ENCODE measurements at regions not wholly inside any gene's neighbourhood (a gene's known extent, or its start where the extent isn't known, plus 50 kb on each side); places are given as distances from the start of the nearest gene placed in this dataset.

DNA sequence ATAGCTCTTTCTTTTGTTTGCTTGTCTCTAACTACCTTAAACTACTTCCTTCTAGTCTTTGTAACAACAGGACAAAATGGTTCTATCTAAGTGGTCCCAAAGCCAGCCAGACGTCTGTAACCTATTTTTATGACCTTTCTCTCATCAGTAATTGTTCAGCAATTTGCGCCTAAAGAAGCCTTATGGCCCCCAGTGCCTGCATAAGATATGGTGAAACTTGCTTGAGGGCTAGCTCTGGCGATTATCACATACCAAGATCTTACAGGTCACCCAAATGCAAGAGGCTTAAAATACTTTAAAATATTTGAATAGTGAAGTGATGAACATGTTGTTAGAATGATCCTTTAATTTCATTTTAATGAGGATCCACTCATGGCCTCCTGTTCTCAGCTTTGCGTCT lies 369.4 kb downstream of the SOX2 start:
- no peak for DNase-seq
- Histone ChIP-seq H3K9me3 (ENCODE audit: insufficient read depth, low read depth) (no peaks in the 10 kb centered on the region), H2AFZ (no peak overlapping the region), H3K4me3 (no peak overlapping the region), H3K79me2 (ENCODE audit: low read depth) (no peaks in the 10 kb centered on the region), H3K4me1 (replicated peaks; ENCODE audit: insufficient read depth) (no peaks in the 10 kb centered on the region), H4K20me1 (ENCODE audit: insufficient read depth) (no peaks in the 10 kb centered on the region), H3F3A (ENCODE audit: insufficient read depth, low read depth) (no peaks in the 10 kb centered on the region), H3K27ac (no peak overlapping the region), H3K9me2 (ENCODE audit: insufficient read depth) (no peaks in the 10 kb centered on the region), H3K4me2 (no peak overlapping the region), H3K27me3 (ENCODE audit: insufficient read depth, low read depth) (no peaks in the 10 kb centered on the region), H3K36me3 (ENCODE audit: low read depth) (no peaks in the 10 kb centered on the region)
- no TSS peak for BruUV-seq (replicated peaks)
- no peak for TF ChIP-seq EZH2 (IDR thresholded peaks at IDR 0.05; ENCODE audit: low read depth)
- TF ChIP-seq, protein P1, sequence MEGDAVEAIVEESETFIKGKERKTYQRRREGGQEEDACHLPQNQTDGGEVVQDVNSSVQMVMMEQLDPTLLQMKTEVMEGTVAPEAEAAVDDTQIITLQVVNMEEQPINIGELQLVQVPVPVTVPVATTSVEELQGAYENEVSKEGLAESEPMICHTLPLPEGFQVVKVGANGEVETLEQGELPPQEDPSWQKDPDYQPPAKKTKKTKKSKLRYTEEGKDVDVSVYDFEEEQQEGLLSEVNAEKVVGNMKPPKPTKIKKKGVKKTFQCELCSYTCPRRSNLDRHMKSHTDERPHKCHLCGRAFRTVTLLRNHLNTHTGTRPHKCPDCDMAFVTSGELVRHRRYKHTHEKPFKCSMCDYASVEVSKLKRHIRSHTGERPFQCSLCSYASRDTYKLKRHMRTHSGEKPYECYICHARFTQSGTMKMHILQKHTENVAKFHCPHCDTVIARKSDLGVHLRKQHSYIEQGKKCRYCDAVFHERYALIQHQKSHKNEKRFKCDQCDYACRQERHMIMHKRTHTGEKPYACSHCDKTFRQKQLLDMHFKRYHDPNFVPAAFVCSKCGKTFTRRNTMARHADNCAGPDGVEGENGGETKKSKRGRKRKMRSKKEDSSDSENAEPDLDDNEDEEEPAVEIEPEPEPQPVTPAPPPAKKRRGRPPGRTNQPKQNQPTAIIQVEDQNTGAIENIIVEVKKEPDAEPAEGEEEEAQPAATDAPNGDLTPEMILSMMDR (conservative IDR thresholded peaks at IDR 0.05), result no peak
- CTCF ChIA-PET, result interaction anchor here (0.6 kb wide), 1 partner anchor 67 kb away, joined by 4 read pairs; no protein-coding TSS in a partner anchor
- intact Hi-C loops (cut with micrococcal nuclease; ENCODE audit: unreplicated experiment), result no loop called here
- POLR2A ChIA-PET (ENCODE audit: unreplicated experiment), result no interaction called here

DNA sequence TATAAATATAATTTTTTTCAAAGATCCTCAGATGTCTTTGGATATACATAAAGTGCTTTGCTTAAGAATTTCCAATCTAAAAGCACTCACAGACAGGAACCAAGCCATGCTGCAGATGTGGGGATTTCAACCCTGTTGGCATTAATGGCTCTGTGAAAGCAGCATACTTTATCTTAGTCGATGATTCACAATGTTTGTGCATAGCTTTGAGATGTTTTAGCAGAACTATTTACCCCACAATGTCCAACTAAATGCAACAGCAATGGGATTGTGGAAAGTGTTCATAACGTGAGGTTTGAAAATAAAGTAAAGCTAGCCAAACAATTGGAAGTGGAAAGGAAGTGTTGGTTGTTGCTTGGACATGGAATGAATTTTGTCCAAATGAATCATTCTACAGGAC lies 371.4 kb downstream of the SOX2 start:
- H3K4me3 ChIP-seq, result no peak overlapping the region
- no TSS peak for BruUV-seq (replicated peaks)
- TF ChIP-seq, protein P1 (conservative IDR thresholded peaks at IDR 0.05), result no peak
- no peak for TF ChIP-seq EZH2 (IDR thresholded peaks at IDR 0.05; ENCODE audit: low read depth)
- H3K27me3 ChIP-seq (ENCODE audit: insufficient read depth, low read depth), result no peaks in the 10 kb centered on the region
- H3K27ac ChIP-seq, result no peak overlapping the region
- DNase-seq, result peak in 1 of 2 experiments; percentile 46
- intact Hi-C loops (cut with micrococcal nuclease; ENCODE audit: unreplicated experiment), result no loop called here
- H2AFZ ChIP-seq, result no peak overlapping the region
- H3K4me2 ChIP-seq, result no peak overlapping the region
- CTCF ChIA-PET, result interaction anchor here (0.6 kb wide), 1 partner anchor 177 kb away, joined by 6 read pairs; no protein-coding TSS in a partner anchor
- POLR2A ChIA-PET (ENCODE audit: unreplicated experiment), result no interaction called here
- H3K79me2 ChIP-seq (ENCODE audit: low read depth), result no peaks in the 10 kb centered on the region
- H3K9me2 ChIP-seq (ENCODE audit: insufficient read depth), result no peaks in the 10 kb centered on the region
- H3K9me3 ChIP-seq (ENCODE audit: insufficient read depth, low read depth), result no peaks in the 10 kb centered on the region
- no peaks in the 10 kb centered on the region for H3K36me3 ChIP-seq (ENCODE audit: low read depth)
- H3F3A ChIP-seq (ENCODE audit: insufficient read depth, low read depth), result no peaks in the 10 kb centered on the region
- H3K4me1 ChIP-seq (replicated peaks; ENCODE audit: insufficient read depth), result no peaks in the 10 kb centered on the region
- no peaks in the 10 kb centered on the region for H4K20me1 ChIP-seq (ENCODE audit: insufficient read depth)

DNA sequence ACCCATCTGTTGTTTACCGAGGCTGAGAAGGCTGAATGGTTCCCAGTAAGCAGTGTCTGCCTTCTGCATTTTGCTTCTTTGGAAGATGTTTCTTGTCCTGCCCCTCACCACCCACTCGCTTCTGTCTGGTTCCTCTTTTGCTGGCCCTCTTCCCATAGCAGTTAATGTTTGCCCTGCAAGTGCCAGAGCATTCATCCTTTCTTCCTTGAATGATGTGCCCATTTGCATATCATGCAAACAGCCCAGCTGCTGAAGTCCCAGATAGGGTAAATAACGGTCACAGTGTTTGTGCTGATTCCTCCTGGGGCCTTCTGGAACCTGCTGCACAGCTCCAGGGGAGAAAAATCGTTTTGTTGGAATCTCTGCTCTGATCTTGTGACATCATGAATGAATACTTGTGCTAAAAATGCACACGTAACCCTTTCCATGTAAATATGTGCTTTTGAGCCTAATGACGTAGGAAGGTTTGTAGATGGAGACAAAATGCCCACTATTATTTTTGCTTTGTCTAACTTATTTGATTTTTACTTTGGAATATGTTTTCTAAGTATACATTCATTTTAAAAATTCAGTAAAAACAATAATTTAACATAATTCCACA lies 381.0 kb downstream of the SOX2 start:
- BruUV-seq (replicated peaks), result no TSS peak
- no peak overlapping the region; the same call in 1 of the 2 replicates for H2AFZ ChIP-seq

More for the DNA sequence above, 381.0 kb downstream of the SOX2 start:
- Histone ChIP-seq H3K9me2 (ENCODE audit: insufficient read depth) (no peaks in the 10 kb centered on the region), H3F3A (ENCODE audit: insufficient read depth, low read depth) (no peaks in the 10 kb centered on the region), H3K79me2 (ENCODE audit: low read depth) (no peaks in the 10 kb centered on the region), H3K27ac (no peak overlapping the region), H3K4me1 (replicated peaks; ENCODE audit: insufficient read depth) (no peaks in the 10 kb centered on the region), H3K36me3 (ENCODE audit: low read depth) (no peaks in the 10 kb centered on the region), H3K9me3 (ENCODE audit: insufficient read depth, low read depth) (no peaks in the 10 kb centered on the region), H4K20me1 (ENCODE audit: insufficient read depth) (no peaks in the 10 kb centered on the region), H3K27me3 (ENCODE audit: insufficient read depth, low read depth) (no peaks in the 10 kb centered on the region), H3K4me3 (no peak overlapping the region), H3K4me2 (no peak overlapping the region)
- ChIA-PET POLR2A (ENCODE audit: unreplicated experiment) (no interaction called here), CTCF (no interaction called here)
- TF ChIP-seq EZH2 (IDR thresholded peaks at IDR 0.05; ENCODE audit: low read depth), result no peak
- TF ChIP-seq, protein P1 (conservative IDR thresholded peaks at IDR 0.05), result no peak
- intact Hi-C loops (cut with micrococcal nuclease; ENCODE audit: unreplicated experiment), result no loop called here
- DNase-seq, result no peak

Measured in PC-9 (cell line).